ENCODE measurements at regions not wholly inside any gene's neighbourhood (a gene's known extent, or its start where the extent isn't known, plus 50 kb on each side); places are given as distances from the start of the nearest gene placed in this dataset.
"Not testable (repeated sequence)": the region's sequence is repeated elsewhere in the genome, so short reads cannot be mapped to it uniquely, and the experiment has no call there.

DNA sequence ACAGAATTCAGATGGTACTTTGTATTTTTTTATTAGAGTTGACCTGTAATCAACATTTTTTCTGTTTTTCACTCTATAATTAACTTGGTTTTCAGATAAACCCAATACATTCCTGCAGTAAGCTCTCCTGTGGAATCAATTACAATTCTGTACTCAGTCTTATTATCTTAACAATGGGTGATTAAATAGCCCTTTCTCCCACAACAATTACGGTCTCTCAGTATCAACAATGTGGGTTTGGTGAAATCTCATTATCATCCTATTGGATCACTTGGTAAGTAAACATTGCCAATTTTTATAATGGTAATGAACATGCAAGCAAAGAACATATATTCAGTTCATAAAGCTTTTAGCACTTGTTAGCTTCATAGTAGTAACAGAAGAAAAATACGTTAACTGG is 438.9 kb upstream of the EPHA7 start:
- DNase-seq (ENCODE audit: low read depth, low spot score), result no peak
- ChIA-PET POLR2A (no interaction called here), CTCF (no interaction called here)
- no peak overlapping the region for H3K4me3 ChIP-seq (ENCODE audit: low read depth, low read length)
- TF ChIP-seq, protein P1, sequence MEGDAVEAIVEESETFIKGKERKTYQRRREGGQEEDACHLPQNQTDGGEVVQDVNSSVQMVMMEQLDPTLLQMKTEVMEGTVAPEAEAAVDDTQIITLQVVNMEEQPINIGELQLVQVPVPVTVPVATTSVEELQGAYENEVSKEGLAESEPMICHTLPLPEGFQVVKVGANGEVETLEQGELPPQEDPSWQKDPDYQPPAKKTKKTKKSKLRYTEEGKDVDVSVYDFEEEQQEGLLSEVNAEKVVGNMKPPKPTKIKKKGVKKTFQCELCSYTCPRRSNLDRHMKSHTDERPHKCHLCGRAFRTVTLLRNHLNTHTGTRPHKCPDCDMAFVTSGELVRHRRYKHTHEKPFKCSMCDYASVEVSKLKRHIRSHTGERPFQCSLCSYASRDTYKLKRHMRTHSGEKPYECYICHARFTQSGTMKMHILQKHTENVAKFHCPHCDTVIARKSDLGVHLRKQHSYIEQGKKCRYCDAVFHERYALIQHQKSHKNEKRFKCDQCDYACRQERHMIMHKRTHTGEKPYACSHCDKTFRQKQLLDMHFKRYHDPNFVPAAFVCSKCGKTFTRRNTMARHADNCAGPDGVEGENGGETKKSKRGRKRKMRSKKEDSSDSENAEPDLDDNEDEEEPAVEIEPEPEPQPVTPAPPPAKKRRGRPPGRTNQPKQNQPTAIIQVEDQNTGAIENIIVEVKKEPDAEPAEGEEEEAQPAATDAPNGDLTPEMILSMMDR (IDR thresholded peaks at IDR 0.05; ENCODE audit: insufficient read depth, low read length, missing control alignments), result no peak

- DNase-seq (ENCODE audit: low read depth, low spot score), result no peak
- POLR2A ChIA-PET, result no interaction called here
- H3K4me3 ChIP-seq (ENCODE audit: low read depth, low read length), result no peak overlapping the region
- CTCF ChIA-PET, result no interaction called here
- TF ChIP-seq, protein P1 (IDR thresholded peaks at IDR 0.05; ENCODE audit: insufficient read depth, low read length, missing control alignments), result no peak
Observed at GRCh38 chr6:93849857-93850256, 430.5 kb upstream of the EPHA7 start.

- DNase-seq (ENCODE audit: low read depth, low spot score), result no peak
- CTCF ChIA-PET, result no interaction called here
- TF ChIP-seq, protein P1 (IDR thresholded peaks at IDR 0.05; ENCODE audit: insufficient read depth, low read length, missing control alignments), result no peak
- H3K4me3 ChIP-seq (ENCODE audit: low read depth, low read length), result no peak overlapping the region
- POLR2A ChIA-PET, result no interaction called here
Observed at GRCh38 chr6:93848031-93848742, 428.8 kb upstream of the EPHA7 start.

- ChIA-PET CTCF (no interaction called here), POLR2A (no interaction called here)
- TF ChIP-seq, protein P1 (IDR thresholded peaks at IDR 0.05; ENCODE audit: insufficient read depth, low read length, missing control alignments), result no peak
- no peak for DNase-seq (ENCODE audit: low read depth, low spot score)
- H3K4me3 ChIP-seq (ENCODE audit: low read depth, low read length), result no peak overlapping the region
Observed at GRCh38 chr6:93842178-93842577, 422.8 kb upstream of the EPHA7 start.

DNA sequence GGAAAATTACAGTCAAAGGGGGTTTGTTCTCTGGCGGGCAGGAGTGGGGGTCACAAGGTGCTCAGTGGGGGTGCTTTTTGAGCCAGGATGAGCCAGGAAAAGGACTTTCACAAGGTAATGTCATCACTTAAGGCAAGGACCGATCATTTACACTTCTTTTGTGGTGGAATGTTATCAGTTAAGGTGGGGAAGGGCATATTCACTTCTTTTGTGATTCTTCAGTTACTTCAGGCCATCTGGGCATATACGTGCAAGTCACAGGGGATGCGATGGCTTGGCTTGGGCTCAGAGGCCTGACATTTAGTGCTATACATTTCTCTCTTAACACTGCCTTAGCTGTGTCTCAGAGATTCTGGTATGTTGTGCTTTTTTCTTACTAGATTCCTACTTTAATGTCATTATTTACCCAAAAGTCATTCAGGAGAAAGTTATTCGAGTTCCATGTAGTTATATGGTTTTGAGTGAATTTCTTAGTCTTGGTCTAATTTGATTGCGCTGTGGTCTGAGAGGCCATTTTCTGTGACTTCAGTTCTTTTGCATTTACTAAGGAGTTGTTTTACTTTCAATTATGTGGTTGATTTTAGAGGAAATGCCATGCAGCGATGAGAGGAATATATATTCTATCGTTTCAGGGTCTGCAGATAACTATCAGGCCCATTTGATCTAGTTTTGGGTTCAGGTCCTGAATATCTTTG is 416.2 kb upstream of the EPHA7 start:
- CTCF ChIA-PET; DNase-seq (ENCODE audit: low read depth, low spot score); POLR2A ChIA-PET; H3K4me3 ChIP-seq (ENCODE audit: low read depth, low read length): not testable (repeated sequence)

- H3K4me3 ChIP-seq (ENCODE audit: low read depth, low read length); DNase-seq (ENCODE audit: low read depth, low spot score); CTCF ChIA-PET; POLR2A ChIA-PET: not testable (repeated sequence)
Observed at GRCh38 chr6:93835026-93835425, 415.7 kb upstream of the EPHA7 start.

DNA sequence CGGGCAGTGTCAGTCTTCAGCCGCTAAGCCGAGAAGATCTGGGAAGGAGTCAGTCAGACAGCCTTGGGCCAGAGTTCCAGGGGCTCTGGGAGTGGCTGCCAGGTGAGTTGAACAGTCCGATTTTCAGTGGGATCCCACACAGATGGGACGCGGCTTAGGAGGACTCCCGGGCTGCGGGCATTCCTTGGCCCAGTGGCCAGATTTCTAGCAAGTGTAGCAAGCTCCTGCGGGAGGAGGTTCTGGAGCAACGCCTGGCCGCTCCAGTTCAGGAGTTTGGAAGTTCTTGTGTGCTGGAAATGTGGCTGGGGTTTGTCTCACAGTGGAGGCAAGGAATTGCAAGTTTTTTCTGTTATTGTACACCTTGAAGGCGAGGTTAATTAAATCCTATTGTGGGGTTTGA is 414.0 kb upstream of the EPHA7 start:
- CTCF ChIA-PET; H3K4me3 ChIP-seq (ENCODE audit: low read depth, low read length): not testable (repeated sequence)

GRCh38 chr6:93829757-93830156 is 410.4 kb upstream of the EPHA7 start:
- CTCF ChIA-PET; H3K4me3 ChIP-seq (ENCODE audit: low read depth, low read length); DNase-seq (ENCODE audit: low read depth, low spot score); POLR2A ChIA-PET: not testable (repeated sequence)

More for the DNA sequence above, 414.0 kb upstream of the EPHA7 start:
- POLR2A ChIA-PET; DNase-seq (ENCODE audit: low read depth, low spot score): not testable (repeated sequence)
